ENCODE measurements at regions not wholly inside any gene's neighbourhood (a gene's known extent, or its start where the extent isn't known, plus 50 kb on each side); places are given as distances from the start of the nearest gene placed in this dataset.

DNA sequence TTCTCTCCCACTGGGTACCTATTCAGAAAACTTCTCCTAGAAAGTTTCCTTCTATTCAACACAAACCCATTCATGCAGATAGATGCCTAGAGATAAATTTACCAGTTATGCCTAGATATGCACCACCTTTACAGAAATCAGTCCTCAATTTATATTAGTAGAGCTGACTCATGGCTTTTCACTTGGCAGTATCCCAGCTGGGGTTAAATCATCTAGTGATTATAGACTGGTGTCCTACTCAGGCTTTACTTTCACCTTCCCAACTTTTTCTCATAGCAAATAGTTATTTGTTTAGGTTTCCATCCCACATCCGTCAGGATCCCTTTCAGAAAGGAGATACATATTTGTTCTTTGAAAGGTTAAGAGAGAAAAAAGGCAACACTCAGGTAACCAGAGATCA lies 124.5 kb downstream of the AQP4 start:
- DNase-seq: no peak

DNA sequence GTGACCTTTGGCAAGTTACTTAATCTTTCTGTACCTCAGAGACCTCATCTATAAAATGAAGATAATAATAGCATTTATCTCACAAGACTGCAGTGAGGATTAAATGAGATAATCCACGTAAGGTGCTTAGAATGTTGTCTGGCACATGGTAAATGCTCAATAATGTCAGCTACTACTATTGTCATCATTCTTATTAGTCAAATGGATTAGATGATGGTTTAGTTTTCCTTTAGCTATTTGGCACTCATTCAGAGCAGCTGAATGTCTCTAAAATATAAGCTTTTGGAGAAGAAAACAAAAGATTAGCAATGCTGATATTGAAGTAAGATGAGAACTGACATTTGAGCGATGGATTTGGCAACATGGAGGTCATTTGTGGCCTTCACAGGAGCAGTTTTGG lies 125.1 kb downstream of the AQP4 start:
- no peak for DNase-seq

DNA sequence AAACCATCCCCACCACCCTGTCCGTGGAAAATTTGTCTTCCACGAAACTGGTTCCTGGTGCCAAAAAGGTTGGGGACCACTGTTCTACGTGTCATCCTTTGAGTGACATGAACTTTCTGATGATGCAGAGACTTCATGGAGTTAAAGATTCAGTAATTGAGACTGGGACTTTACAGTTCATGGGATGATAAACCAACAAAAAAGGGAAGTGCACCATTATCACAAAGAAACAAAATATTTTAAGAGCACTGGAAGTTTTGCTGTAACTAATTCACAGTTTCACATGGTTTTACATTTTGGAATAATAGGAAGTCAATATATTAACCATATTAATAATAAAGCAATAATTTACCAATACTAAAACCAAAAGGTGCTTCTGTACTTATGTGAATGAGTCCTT lies 126.8 kb downstream of the AQP4 start:
- no peak for DNase-seq

DNA sequence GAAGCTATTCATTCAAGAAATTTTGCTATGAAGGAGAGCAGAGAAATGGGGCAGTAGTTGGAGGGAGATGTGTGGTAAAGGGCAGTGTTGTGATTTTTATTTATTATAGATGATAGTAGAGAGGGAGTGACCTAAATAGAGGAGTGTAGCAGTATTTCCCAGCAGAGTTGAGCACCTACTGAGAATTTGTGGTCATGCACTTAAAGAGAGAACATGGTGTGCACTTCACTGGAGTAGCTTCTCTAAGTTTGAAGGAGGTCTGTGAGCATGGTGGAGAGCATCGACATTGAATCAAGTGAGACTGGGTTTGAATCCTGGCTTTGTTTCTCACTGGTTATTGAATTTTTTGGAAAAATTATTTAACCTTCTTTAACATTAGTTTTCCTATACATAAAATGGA lies 129.2 kb downstream of the AQP4 start:
- no peak for DNase-seq

DNA sequence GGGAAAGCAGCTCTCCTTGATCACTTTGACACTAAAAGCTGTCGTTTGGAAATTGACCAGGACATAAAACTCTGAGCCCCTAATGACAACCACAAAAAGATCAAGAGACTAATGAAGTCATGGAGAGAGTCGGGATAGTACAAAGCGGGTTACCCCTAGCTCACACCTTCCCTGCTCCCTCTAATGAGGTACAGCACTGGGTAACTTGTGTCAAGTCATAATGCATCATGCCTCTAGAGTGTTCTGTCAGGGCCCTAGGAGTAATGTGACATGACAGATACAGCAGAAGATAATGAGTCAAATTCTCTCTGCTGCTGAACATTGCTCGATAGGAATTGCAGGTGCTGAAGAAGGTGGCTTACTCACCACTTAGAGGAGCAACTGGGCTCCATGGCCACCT lies 130.7 kb downstream of the AQP4 start:
- no peak for DNase-seq

DNA sequence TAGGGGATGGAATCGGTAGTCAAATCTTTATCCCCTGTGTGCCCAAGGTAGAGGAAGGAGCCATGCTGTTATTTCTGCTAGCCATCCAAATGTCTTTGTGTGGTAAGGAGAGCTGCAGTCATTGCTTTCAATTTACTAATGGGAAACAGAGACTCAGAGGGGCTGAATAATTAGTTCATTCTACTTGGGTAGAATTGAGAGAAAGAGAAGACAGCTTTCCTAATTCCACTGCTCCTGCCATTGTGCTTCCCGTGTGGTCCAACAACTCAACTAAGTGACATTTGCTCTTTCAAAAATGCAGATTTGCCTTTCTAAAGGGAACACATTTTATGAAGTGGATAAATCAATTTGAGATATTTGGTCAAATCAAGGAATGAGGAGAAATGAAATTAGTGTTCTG lies 136.1 kb downstream of the AQP4 start:
- no peak for DNase-seq

DNA sequence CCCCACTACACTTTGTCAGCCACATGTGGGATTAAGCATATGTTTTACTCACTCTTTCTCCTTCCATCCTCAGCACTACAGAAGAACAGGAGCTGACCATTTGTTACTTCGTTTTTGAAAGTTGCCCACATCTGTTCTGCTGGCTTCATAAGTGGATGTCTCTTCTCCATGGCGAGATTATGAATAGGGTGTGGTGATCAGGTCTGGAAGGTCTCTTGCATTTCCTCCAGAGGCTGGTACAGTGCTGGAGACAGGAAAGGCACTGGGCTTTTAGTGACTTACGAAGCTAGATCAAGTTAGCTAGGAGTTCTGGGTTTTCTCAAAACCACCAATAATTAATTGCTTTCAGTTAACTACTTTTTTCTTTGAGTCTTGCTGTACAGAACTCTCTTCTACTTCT lies 136.5 kb downstream of the AQP4 start:
- DNase-seq: no peak

DNA sequence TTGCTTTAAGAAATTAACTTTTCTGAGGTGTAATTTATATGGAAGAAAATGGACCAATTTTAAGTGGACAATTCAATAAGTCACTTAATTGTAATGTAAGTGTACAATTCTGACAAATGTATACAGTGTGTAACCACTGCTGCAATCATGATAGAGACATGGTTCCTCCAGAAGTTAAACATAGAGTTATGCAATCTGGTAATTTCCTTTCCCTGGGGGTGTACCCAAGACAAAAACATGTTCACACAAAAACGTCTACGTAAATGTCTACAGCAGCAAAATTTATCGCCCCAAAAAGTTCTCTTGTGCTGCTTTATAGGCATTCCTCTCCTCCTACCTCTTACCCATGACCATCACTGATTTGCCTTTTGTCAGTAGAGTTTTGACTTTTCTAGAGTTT lies 141.5 kb downstream of the AQP4 start:
- DNase-seq: no peak

DNA sequence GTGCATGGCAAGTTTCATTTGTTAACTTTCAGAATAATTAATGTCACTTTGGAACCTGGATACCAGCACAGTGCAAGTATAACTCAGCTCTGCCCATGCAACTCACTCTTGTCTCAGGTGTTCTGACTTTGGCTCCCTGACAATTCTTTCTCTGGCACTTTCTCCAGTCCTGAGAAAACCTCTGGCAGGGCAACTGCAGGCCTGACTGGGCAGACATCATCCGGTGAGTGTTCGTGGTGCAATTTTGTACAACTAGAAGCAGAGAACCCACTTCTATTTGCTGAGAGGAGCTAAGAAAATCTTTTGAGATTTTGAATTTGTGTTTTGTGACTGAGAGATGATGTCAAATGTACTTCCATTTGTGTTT lies 143.0 kb downstream of the AQP4 start:
- DNase-seq: no peak

DNA sequence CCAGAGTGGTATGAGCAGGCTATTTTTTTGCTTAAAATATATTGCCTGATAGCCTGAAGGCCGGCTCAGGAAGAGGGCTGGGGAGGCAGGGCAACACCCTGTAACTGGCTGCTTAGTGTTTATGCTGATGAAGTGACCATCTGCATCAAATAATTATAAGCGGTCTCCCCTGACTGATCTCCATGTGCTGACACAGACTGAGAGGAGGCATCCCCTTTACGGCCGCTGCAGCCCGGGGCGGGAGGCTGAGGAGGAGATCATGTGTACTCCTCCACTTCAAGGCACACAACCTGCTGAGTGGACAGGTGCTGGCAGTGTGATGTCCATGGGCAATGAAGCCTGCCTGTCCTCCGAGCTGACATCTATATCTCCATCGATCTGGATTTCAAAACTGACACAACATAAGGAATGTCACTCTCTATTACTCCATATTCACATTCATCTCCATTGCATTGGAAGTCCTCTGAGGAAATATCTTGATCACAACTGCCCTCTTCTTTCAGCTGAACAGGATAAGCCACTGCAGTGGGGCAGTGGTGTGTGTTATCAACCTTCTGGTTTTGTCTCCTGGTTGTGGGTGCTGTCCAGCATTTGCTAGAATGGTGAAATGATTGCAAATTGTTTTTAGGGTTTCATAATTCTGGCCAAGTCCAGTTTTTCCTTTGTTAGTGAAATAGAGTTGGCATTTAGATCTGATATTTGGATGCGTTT lies 143.5 kb downstream of the AQP4 start:
- no peak for DNase-seq

DNA sequence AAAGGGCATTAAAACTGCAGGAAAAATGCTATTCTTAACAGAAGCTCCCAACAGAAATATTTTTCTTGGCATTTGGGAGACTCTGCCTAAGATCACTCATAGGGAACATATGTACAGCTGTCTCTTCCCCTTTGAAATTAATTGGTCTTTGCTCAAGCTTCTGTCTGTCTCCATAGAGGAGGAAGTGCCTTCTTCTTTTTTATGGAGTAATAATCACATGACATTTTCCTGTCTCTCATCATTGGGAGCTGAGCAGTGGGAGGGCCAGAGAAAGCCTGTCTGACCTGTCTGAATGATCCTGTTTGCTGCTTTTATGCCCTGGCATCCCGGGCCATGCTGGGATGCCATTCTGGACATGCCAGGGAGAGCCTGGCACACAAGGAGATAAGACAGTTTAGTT lies 145.6 kb downstream of the AQP4 start:
- no peak for DNase-seq

DNA sequence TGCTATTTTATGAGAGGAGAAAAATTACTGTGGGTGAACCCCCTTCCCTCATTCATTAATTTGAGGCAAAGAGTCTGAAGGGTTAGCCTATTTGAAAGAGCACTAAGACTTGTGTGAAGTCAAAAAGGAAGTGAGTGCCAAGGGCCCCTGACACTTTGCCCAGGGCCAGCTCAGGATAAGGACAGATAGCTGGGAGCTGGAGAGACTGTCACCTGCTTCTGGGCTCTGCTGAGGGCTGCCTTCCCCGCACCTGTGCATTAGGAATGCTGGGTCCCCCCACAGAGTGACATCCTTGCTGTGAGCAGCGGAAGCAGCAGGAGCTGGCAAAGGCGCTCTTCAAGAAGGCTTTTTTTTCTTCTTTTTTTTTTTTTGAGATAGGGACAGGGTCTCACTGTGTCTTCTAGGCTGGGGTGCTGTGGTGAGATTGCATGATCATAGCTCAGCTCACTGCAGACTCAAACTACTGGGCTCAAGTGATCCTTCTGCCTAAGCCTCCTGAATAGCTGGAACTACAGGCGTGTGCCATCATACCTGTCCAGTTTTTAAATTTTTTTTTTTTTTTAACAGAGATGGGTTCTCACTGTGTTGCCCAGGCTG lies 148.3 kb downstream of the AQP4 start:
- DNase-seq: no peak

DNA sequence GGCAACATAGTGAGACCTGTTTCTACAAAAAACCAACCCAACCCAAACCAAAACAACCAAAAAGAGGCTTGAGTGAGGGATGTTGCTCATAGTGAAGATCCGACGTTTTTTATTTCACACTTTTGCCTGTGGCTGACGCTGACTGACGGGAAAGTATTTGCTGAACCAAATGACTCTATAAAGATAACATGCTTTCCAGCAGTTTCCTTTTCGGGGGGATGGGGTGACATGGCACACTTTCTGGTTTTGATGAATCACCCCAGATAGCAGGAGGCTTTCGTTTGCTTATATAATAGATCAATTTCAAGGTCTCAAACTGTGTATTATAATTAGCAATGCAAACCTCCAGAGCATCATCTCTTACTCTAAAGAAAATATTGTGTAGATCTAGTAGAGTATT lies 150.8 kb downstream of the AQP4 start:
- peak in 1 of 2 donors; percentile 87 for DNase-seq

DNA sequence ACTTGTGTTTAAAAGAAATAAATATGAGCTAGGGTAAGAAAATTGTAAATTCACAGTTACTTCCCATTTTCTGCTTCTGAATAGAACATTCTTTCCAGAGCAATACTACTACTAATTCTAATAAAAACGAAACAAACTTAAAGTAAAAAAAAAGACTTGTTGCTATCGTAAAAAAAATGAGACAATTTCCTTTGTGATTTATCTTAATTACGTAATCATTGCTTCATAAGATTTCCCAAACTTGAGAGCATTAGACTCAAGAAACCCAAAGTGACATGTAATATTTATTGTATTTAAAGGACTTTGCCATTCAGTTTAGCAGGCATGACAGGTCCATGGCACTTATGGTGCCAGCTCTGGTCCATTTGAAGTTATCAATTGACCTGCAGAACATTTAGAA lies 153.8 kb downstream of the AQP4 start:
- peak in 1 of 2 donors; percentile 55 for DNase-seq

DNA sequence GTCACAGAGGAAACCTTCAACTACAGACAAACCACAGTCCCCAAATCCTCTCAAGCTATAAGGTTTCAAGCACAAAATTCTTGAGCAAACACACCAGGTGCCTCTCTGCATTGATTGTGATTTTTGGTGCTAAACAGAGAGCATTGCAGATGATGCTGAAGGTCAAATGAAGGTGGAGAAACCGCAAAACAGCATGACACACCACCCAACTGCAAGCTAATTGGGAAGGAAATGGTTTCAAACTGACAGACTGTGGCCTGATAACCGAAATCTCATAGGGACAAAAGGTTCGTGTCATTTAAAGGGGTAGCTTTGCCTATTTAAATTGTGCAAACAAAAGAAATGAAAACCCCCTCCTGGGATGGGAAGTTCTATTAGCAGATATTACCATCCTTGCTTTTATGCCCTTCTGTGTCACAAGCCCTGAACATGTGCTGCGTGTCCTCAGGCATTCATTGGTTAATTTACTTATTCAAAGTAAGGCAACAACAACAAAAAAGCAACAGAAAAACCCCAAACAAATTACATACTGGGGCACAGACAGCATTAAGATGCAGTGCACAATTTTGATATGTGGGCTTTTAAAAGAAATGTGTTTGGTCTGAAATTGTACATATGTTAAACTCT lies 154.9 kb downstream of the AQP4 start:
- DNase-seq: peak in 1 of 2 donors; percentile 78

DNA sequence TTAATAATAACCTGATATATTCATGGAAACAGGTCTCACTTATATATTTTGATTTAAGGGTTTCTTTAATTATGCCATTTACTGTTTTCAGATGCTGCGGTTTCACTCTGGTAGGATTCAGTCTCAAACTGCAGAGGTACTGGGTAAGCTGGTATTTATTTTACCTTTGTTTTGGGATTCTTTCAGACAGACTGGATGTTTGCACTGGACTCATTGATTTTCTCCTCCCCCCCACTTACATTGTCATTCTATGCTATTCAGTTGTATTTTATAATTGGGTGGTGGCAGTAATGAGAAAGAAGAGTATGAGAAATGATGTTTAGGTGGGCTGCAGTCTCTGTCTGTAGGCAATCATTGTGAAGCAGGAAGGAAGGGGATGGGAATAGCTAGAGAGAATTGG lies 155.6 kb downstream of the AQP4 start:
- no peak for DNase-seq

DNA sequence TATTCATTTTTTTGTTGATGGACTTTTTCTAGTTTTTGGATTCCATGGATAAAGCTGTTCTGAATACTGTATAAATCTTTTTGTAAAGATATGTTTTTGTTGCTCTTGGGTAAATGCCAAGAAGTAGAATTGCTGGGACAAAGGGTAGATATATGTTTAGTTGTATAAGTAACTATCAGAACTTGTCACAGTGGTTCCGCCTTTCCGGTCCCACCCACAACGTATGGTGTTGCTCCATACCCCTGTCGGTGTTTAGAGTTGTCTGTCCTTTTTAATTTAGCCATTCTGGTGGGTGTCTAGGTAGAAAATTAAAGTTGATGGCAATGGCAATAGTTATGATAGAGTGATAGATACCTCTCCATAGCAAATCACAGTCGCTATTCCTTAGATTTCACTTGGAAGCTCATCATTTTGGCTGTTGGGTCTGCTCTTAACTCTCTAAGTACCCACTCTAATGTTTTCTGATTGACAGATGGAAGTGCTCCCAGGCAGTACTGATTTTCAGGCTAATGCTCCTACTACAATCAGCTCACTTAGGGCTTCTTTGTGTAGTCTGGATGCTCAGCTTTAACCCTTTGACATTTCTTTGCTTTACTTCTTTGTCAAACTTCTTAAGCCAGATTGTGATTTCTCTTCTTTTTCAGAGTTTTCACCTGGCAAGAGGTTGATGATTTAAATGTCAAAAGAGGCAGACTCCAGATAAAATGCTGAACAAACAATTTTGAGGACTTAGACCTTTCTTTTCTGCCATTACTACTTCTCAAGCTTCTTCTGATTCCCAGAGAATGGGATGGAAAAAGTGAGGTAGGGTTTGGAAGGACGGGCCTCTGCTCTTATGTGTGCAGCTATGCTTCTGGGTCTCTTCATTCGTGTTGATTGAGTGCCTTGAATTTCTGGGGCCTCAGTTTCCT lies 156.4 kb downstream of the AQP4 start:
- DNase-seq: no peak

DNA sequence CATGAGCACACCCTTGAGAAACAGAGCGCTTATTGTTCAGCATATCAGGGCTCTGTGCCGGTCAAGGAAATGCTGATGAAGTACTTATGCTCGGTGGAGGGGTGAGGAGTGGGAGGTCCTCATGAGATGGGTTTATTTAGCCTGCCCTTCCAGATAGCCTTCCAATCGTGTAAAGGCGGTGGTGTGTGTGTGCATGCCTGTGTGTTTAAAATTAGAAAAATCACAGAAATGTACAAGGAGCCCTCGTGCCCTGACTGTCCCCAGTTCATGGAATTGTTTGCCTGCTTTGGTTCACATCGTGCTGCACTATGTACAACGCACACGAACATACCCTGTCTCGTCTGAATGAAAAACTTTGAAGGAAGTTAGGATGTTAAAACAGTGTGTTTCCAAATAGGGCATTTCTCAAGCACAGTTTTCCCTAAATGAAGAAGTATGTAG lies 158.6 kb downstream of the AQP4 start:
- no peak for DNase-seq

DNA sequence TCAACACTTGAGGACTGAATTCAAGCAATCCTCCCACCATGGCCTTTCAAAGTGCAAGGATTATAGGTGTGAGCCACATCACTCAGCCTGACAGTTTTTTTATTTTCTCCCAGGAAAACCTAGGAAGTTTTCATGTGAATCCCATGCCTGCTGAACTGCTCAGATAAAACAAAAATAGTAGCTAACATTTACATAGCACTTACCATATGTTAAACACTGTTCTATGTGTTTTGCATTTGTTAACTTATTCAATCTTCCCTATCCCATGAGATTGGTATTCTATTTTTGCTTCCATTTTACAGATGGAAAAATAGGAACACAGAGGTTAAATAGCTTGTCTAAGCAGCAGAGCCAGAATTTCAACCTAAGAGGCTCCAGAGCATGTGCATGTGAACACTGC lies 157.4 kb upstream of the KCTD1 start:
- no peak for DNase-seq

DNA sequence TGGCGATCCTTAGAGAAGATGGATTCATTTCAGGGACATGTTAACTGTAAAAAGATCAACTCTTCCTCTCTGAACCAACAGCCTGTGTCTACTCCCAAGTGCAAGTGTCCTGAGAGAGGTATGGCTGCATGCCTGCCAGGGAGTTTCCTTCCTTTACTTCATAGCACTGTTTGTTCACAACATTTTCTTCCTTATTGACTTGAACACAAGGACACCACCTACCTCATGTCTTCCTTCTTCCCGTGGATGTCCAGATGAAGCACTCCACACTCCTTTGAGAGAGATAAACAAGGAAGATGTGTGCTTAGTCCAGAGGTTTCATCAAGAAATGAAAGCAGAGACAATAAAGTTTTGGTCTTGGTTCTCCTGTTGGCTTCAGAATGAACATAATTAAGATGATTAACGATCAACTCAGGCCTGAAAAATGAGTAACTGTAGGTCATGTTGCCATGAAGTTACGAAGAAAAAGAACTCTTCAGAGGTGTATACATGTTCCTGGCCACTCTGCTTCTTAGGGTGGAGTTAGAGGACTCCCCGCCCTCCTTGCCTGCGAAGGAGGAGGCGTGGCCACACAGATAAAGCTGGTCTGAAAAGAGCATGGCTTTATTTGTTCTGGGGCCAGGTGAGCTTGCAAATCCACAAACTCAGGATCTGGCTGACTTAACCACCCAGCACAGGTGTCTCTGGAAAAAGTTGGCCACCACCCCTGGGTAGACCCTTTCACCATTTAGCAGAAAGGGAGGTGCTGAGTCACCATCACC lies 155.0 kb upstream of the KCTD1 start:
- no peak for DNase-seq

DNA sequence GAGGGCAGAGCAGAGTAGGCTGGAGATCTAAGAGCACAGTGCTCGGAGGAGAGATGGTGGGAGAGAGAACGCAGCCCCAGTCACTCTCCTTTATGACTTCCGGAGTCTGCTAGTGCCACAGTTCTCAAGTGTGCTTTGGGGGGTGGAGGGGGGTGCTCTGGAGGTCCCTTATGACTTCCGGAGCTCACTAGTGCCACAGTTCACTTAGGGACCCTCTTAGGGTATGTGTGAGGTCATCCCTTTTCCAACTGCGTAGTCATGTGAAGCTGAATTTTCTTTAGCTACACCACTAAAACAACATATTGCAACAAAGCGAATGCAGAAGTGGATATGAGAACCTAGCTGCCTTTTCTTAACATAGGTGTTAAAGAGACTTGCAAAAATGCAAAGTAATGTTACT lies 153.7 kb upstream of the KCTD1 start:
- no peak for DNase-seq

DNA sequence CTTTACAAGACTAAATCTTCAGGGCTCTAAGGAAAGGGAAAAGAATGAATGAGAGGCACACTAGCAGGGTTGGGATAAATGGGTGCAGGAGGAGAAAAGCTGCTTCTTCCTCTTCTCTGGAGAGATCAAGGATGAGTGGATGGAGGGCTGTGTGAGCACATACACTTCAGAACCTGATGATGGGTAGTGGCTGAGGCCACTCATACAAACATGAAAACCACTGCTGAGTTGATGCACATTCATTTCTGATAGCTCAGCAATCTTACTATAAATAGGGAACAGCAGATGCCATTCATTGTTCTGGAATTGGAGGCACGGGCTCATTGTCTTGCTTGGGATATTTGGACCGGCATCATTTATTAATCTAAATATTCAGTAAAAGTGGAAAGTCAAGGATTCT lies 152.4 kb upstream of the KCTD1 start:
- DNase-seq: no peak

DNA sequence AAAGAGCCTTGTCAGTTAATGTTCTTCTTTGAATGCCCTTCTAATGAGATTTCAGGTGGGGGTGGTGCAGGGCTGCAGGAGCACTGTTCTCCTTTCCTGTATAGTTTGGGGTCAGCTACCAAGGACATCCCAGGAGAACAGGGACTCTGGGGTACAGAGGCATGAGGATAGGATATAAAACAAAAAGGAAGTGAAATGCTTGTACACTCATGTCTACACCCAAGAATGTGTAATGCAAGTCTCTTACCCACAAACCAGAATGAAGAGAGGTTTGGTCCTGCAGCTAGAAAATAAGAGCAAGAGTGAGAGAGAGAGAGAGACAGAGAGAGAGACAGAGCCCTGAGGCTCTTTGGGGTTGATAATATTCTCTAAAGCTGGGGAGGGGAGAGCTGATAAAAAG lies 151.8 kb upstream of the KCTD1 start:
- DNase-seq: peak in 1 of 2 donors; percentile 21

Measured in bone marrow (tissue), 2 donors.